HCT116 (cell line): ENCODE measurements at regions not wholly inside any gene's neighbourhood (a gene's known extent, or its start where the extent isn't known, plus 50 kb on each side); places are given as distances from the start of the nearest gene placed in this dataset.

Experiments used
- ATAC-seq: fragments of 200-7000 bp; cut with Tn5 transposase; 2 replicates; pipeline ENCODE4 v1.9.1; 2020; ENCODE audit warnings: mild to moderate bottlenecking, moderate library complexity
- BruUV-seq: library from RNA; stranded (reverse); fragments of 400-500 nt; replicated peaks from 2 replicates; lab custom pipeline; 2021; lab: Mats Ljungman, UMichigan
- CTCF ChIA-PET: fragments of 300-600 bp; sonication (Branson Sonifier 250); formaldehyde crosslinking; loops from one replicate; lab custom pipeline; 2021; ENCODE audit warnings: antibody characterized with exemption; lab: Charles Lee
- POLR2A ChIA-PET: fragments of 300-600, 350-600 bp; sonication (Branson Sonifier 250); formaldehyde crosslinking; loops from one replicate; lab custom pipeline; 2021; ENCODE audit warnings: antibody characterized with exemption; lab: Charles Lee
- RAD21 ChIA-PET, 2 experiments: fragments of 300-600 bp; sonication (Branson Sonifier 250); formaldehyde crosslinking; loops; one replicate each; lab custom pipeline; 2023; ENCODE audit warnings: low total read pairs in 2 of 2; ENCODE audit not compliant: uncharacterized antibody in 2 of 2, unreplicated experiment in 2 of 2, low non-redundant PET in 1 of 2; lab: Charles Lee
- DNase-seq: peaks from one replicate; pipeline ENCODE4 v3.0.0-alpha.2; 2010; ENCODE audit warnings: low read depth, low spot score
- H2AFZ ChIP-seq: fragments of 200-600 bp; shearing (Covaris generic), sonication (generic); 2 replicates; pipeline ENCODE4 v1.6.1; 2017; ENCODE audit warnings: low read depth, mixed run types, mixed read lengths, antibody characterized with exemption, low read length; ENCODE audit not compliant: poor library complexity, severe bottlenecking
- H3K27ac ChIP-seq: 2 replicates; pipeline ENCODE4 v1.5.1; 2012; ENCODE audit warnings: low read depth, low read length
- H3K27me3 ChIP-seq: fragments of 200-600 bp; sonication (generic); 2 replicates; pipeline ENCODE4 v1.6.1; 2016; ENCODE audit warnings: mixed run types, low read length, mixed read lengths; ENCODE audit not compliant: insufficient read depth
- H3K36me3 ChIP-seq, 2 experiments: fragments of 200-500 bp in 1 of 2; fragments of 200-600 bp in 1 of 2; sonication (Bioruptor generic) in 1 of 2; sonication (generic) in 1 of 2; 2 replicates each; pipeline versions ENCODE4 v1.5.1 to v1.6.1; 2014 to 2016; ENCODE audit warnings: low read length in 2 of 2, inconsistent platforms in 1 of 2, mixed read lengths in 1 of 2, mixed run types in 1 of 2; ENCODE audit not compliant: insufficient read depth in 2 of 2, control insufficient read depth in 1 of 2
- H3K4me1 ChIP-seq, 2 experiments: fragments of 200-600 bp in 1 of 2; sonication (generic) in 1 of 2; 2 replicates each; pipeline versions ENCODE4 v1.5.1 to v1.6.1; 2012 to 2017; ENCODE audit warnings: low read length in 2 of 2, inconsistent platforms in 1 of 2, mild to moderate bottlenecking in 1 of 2, mixed read lengths in 1 of 2, mixed run types in 1 of 2, moderate library complexity in 1 of 2; ENCODE audit not compliant: insufficient read depth in 2 of 2, control insufficient read depth in 1 of 2
- H3K4me2 ChIP-seq: fragments of 200-600 bp; sonication (generic); 2 replicates; pipeline ENCODE4 v1.6.1; 2017; ENCODE audit warnings: mixed run types, low read length, mixed read lengths
- H3K4me3 ChIP-seq, 2 experiments: fragments of 200-600 bp in 1 of 2; sonication (generic) in 1 of 2; replicated peaks in 1 of 2; 2 replicates each; pipeline ENCODE4 v1.5.1; 2011 to 2016; ENCODE audit warnings: low read length in 2 of 2, control low read depth in 1 of 2, low read depth in 1 of 2, mild to moderate bottlenecking in 1 of 2, mixed read lengths in 1 of 2, mixed run types in 1 of 2
- H3K79me2 ChIP-seq: fragments of 200-600 bp; sonication (generic); 2 replicates; pipeline ENCODE4 v1.6.1; 2017; ENCODE audit warnings: mild to moderate bottlenecking, mixed run types, low read length, moderate library complexity, mixed read lengths; ENCODE audit not compliant: insufficient read depth
- H3K9ac ChIP-seq: fragments of 200-600 bp; sonication (generic); 2 replicates; pipeline ENCODE4 v1.6.1; 2016; ENCODE audit warnings: low read length, mixed read lengths
- H3K9me2 ChIP-seq: fragments of 200-600 bp; sonication (generic), shearing (Covaris generic); 2 replicates; pipeline ENCODE4 v1.6.1; 2017; ENCODE audit warnings: mixed run types, mild to moderate bottlenecking, moderate library complexity; ENCODE audit not compliant: insufficient read depth
- H3K9me3 ChIP-seq, 2 experiments: fragments of 200-500 bp in 1 of 2; fragments of 200-600 bp in 1 of 2; sonication (Bioruptor generic) in 1 of 2; sonication (generic) in 1 of 2; 2 replicates each; pipeline ENCODE4 v1.6.1; 2014 to 2017; ENCODE audit warnings: low read length in 2 of 2, mixed read lengths in 2 of 2, inconsistent platforms in 1 of 2, low read depth in 1 of 2, mild to moderate bottlenecking in 1 of 2, mixed run types in 1 of 2, moderate library complexity in 1 of 2; ENCODE audit not compliant: control insufficient read depth in 1 of 2, insufficient read depth in 1 of 2
- H4K20me1 ChIP-seq: fragments of 200-600 bp; sonication (generic), shearing (Covaris generic); 2 replicates; pipeline ENCODE4 v1.6.1; 2017; ENCODE audit warnings: mixed run types, mild to moderate bottlenecking, moderate library complexity; ENCODE audit not compliant: insufficient read depth
- CBX3 ChIP-seq: IDR thresholded peaks from 2 replicates; pipeline ENCODE4 v1.6.1; 2012; ENCODE audit warnings: low read depth
- CEBPB ChIP-seq: IDR thresholded peaks from 2 replicates; pipeline ENCODE4 v1.6.1; 2012; ENCODE audit warnings: low read depth
- EGR1 ChIP-seq: IDR thresholded peaks from 2 replicates; pipeline ENCODE4 v1.6.1; 2012; ENCODE audit warnings: low read depth
- ELF1 ChIP-seq: IDR thresholded peaks from 2 replicates; pipeline ENCODE4 v1.6.1; 2012; ENCODE audit warnings: low read depth, borderline replicate concordance
- POLR2AphosphoS5 ChIP-seq: IDR thresholded peaks from 2 replicates; pipeline ENCODE4 v1.6.1; 2011; ENCODE audit warnings: mild to moderate bottlenecking, low read depth, low read length, moderate library complexity
- REST ChIP-seq: IDR thresholded peaks from 2 replicates; pipeline ENCODE4 v1.6.1; 2012; ENCODE audit warnings: low read depth
- SP1 ChIP-seq: IDR thresholded peaks from 2 replicates; pipeline ENCODE4 v1.6.1; 2012; ENCODE audit warnings: low read depth
- intact Hi-C: fragments of 100-400 bp; cut with micrococcal nuclease; formaldehyde crosslinking; loops from 2 replicates; pipeline ENCODE4 v1.10.0; 2022
- TF ChIP-seq, protein P1 (sequence below): IDR thresholded peaks from 2 replicates; pipeline ENCODE4 v1.6.1; 2011; ENCODE audit warnings: mild to moderate bottlenecking, low read length, moderate library complexity; ENCODE audit not compliant: insufficient replicate concordance; ENCODE audit errors: extremely low read depth

DNA sequence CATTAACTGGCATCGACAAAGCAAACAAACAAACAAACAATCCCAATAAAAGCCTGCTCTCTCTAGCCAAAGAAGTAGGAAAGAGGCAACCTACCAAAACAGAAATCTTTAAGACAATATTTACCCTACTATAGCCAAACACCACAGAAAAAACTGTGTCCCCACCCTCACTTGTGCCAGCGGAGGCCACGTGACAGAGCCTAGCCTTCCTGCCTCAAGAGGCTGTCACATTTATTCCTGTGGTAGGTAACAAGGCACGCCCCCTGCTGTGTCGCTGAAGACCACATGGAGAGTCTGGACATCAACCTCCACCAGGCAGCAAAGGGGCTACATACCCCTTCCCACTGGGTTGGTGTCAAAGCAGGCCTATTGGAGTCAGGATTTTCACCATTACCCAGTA, 148.1 kb downstream of the LMNTD1 start:
- RAD21 ChIA-PET = no interaction called here
- H3K4me3 ChIP-seq = no peak overlapping the region
- CTCF ChIA-PET = no interaction called here
- H2AFZ ChIP-seq = no peak overlapping the region
- H3K9me3 ChIP-seq = no peaks in the 10 kb centered on the region
- no peak overlapping the region for H3K4me2 ChIP-seq
- intact Hi-C loops = no loop called here
- no peaks in the 10 kb centered on the region for H3K9me2 ChIP-seq
- H3K36me3 ChIP-seq = no peaks in the 10 kb centered on the region
- H3K9ac ChIP-seq = no peak overlapping the region
- no peaks in the 10 kb centered on the region for H3K79me2 ChIP-seq
- H4K20me1 ChIP-seq = no peaks in the 10 kb centered on the region
- ATAC-seq = no peak
- POLR2A ChIA-PET = no interaction called here
- no peak for TF ChIP-seq SP1
- no peak for TF ChIP-seq CEBPB
- TF ChIP-seq EGR1 = no peak
- no peaks in the 10 kb centered on the region for H3K4me1 ChIP-seq
- H3K27ac ChIP-seq = no peak overlapping the region
- no TSS peak for BruUV-seq
- H3K27me3 ChIP-seq = no peaks in the 10 kb centered on the region
- no peak for DNase-seq

DNA sequence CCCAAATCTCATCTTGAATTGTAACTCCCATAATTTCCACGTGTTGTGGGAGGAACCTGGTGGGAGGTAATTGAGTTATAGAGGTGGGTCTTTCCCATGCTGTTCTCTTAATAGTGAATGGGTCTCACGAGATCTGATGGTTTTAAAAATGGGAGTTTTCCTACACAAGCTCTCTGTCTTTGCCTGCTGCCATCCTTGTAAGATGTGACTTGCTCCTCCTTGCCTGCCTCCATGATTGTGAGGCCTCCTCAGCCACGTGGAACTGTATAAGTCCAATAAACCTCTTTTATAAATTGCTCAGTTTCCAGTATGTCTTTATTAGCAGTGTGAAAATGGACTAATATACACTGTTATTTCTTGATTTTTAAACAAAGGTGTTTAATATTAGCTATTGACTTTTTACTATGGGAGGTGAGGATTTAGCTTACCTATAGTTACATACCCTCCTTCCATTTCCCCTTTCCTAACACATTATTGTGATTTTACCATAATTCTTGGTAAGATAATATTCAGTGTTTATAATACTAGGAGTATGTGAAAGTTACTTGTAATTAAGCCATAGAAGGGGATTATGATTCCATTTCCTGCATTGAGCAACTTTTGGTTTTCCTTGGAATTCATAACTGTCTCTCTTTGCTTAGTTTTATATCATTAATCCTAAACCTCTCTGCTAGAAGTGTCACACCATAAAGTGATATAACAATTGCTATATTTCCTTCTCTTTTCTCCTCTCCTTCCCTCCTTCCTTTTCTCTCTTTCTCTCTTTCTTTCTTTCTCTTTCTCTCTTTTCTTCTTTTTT, 151.0 kb upstream of the KRAS start:
- Histone ChIP-seq H3K9me3 (no peaks in the 10 kb centered on the region), H3K36me3 (no peaks in the 10 kb centered on the region), H3K9me2 (no peaks in the 10 kb centered on the region), H3K27ac (no peak overlapping the region), H3K27me3 (no peaks in the 10 kb centered on the region), H4K20me1 (no peaks in the 10 kb centered on the region), H3K4me1 (no peaks in the 10 kb centered on the region), H3K4me3 (no peak overlapping the region), H2AFZ (no peak overlapping the region), H3K4me2 (no peak overlapping the region), H3K9ac (no peak overlapping the region), H3K79me2 (no peaks in the 10 kb centered on the region)
- ATAC-seq (no peak), DNase-seq (no peak)
- ChIA-PET RAD21 (no interaction called here), CTCF (no interaction called here), POLR2A (no interaction called here)
- BruUV-seq = no TSS peak
- TF ChIP-seq, protein P1, sequence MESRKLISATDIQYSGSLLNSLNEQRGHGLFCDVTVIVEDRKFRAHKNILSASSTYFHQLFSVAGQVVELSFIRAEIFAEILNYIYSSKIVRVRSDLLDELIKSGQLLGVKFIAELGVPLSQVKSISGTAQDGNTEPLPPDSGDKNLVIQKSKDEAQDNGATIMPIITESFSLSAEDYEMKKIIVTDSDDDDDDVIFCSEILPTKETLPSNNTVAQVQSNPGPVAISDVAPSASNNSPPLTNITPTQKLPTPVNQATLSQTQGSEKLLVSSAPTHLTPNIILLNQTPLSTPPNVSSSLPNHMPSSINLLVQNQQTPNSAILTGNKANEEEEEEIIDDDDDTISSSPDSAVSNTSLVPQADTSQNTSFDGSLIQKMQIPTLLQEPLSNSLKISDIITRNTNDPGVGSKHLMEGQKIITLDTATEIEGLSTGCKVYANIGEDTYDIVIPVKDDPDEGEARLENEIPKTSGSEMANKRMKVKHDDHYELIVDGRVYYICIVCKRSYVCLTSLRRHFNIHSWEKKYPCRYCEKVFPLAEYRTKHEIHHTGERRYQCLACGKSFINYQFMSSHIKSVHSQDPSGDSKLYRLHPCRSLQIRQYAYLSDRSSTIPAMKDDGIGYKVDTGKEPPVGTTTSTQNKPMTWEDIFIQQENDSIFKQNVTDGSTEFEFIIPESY = no peak
- TF ChIP-seq REST (no peak), ELF1 (no peak), POLR2AphosphoS5 (no peak), EGR1 (no peak), CBX3 (no peak)
- intact Hi-C loops = no loop called here
